ENCODE measurements at regions not wholly inside any gene's neighbourhood (a gene's known extent, or its start where the extent isn't known, plus 50 kb on each side); places are given as distances from the start of the nearest gene placed in this dataset.

GRCh38 chrX:16464369-16464768 lies 185.6 kb upstream of the S100G start:
- H3K27ac ChIP-seq (ENCODE audit: low read length): no peak overlapping the region
- no peaks in the 10 kb centered on the region for H3K27me3 ChIP-seq (replicated peaks; ENCODE audit: insufficient read depth, low read length)
- no peak overlapping the region for H2AFZ ChIP-seq (ENCODE audit: low read length)
- TF ChIP-seq CTCF (IDR thresholded peaks at IDR 0.05; ENCODE audit: low read length): no peak
- no peaks in the 10 kb centered on the region for H3K9me3 ChIP-seq (replicated peaks; ENCODE audit: insufficient read depth, low read length)
- no peaks in the 10 kb centered on the region for H3F3A ChIP-seq (ENCODE audit: insufficient read depth, low read length)
- H3K9me2 ChIP-seq (replicated peaks; ENCODE audit: insufficient read depth, low read length): no peaks in the 10 kb centered on the region
- DNase-seq: no peak
- no peaks in the 10 kb centered on the region for H3K79me2 ChIP-seq (ENCODE audit: low read length)
- H3K9ac ChIP-seq (ENCODE audit: low read length): no peak overlapping the region
- H3K4me3 ChIP-seq (ENCODE audit: low read length): no peak overlapping the region
- no peak overlapping the region for H3K4me2 ChIP-seq (ENCODE audit: low read depth, low read length)
- H3K4me1 ChIP-seq (ENCODE audit: low read length): no peaks in the 10 kb centered on the region
- no peaks in the 10 kb centered on the region for H3K36me3 ChIP-seq (replicated peaks; ENCODE audit: insufficient read depth, low read length)
- no peaks in the 10 kb centered on the region for H4K20me1 ChIP-seq (ENCODE audit: insufficient read depth, low read length)

- H3K9me2 ChIP-seq (replicated peaks; ENCODE audit: insufficient read depth, low read length): no peaks in the 10 kb centered on the region
- no peaks in the 10 kb centered on the region for H3K9me3 ChIP-seq (replicated peaks; ENCODE audit: insufficient read depth, low read length)
- DNase-seq: no peak
- H3K4me3 ChIP-seq (ENCODE audit: low read length): no peak overlapping the region
- H4K20me1 ChIP-seq (ENCODE audit: insufficient read depth, low read length): no peaks in the 10 kb centered on the region
- no peaks in the 10 kb centered on the region for H3F3A ChIP-seq (ENCODE audit: insufficient read depth, low read length)
- no peak overlapping the region for H2AFZ ChIP-seq (ENCODE audit: low read length)
- TF ChIP-seq EZH2 (optimal IDR thresholded peaks at IDR 0.05; ENCODE audit: low read depth, low read length) (no peak), CTCF (IDR thresholded peaks at IDR 0.05; ENCODE audit: low read length) (no peak), EZH2phosphoT487 (IDR thresholded peaks at IDR 0.05; ENCODE audit: low read length) (no peak)
- no peaks in the 10 kb centered on the region for H3K4me1 ChIP-seq (ENCODE audit: low read length)
- H3K27me3 ChIP-seq (replicated peaks; ENCODE audit: insufficient read depth, low read length): no peaks in the 10 kb centered on the region
- H3K4me2 ChIP-seq (ENCODE audit: low read depth, low read length): no peak overlapping the region
- H3K79me2 ChIP-seq (ENCODE audit: low read length): no peaks in the 10 kb centered on the region
- H3K27ac ChIP-seq (ENCODE audit: low read length): no peak overlapping the region
- no peaks in the 10 kb centered on the region for H3K36me3 ChIP-seq (replicated peaks; ENCODE audit: insufficient read depth, low read length)
- no peak overlapping the region for H3K9ac ChIP-seq (ENCODE audit: low read length)
These were observed 184.7 kb upstream of the S100G start for GRCh38 chrX:16465081-16465876.

- TF ChIP-seq CTCF (IDR thresholded peaks at IDR 0.05; ENCODE audit: low read length): no peak
- TF ChIP-seq EZH2phosphoT487 (IDR thresholded peaks at IDR 0.05; ENCODE audit: low read length): no peak
- no peak for TF ChIP-seq EZH2 (optimal IDR thresholded peaks at IDR 0.05; ENCODE audit: low read depth, low read length)
- H3K9ac ChIP-seq (ENCODE audit: low read length): no peak overlapping the region
These were observed 183.1 kb upstream of the S100G start for GRCh38 chrX:16466640-16467432.

More at GRCh38 chrX:16466640-16467432, 183.1 kb upstream of the S100G start:
- Histone ChIP-seq H3K79me2 (ENCODE audit: low read length) (no peaks in the 10 kb centered on the region), H3K4me3 (ENCODE audit: low read length) (no peak overlapping the region), H3K27ac (ENCODE audit: low read length) (no peak overlapping the region), H3K9me2 (replicated peaks; ENCODE audit: insufficient read depth, low read length) (no peaks in the 10 kb centered on the region), H3K4me1 (ENCODE audit: low read length) (no peaks in the 10 kb centered on the region), H4K20me1 (ENCODE audit: insufficient read depth, low read length) (no peaks in the 10 kb centered on the region), H3K27me3 (replicated peaks; ENCODE audit: insufficient read depth, low read length) (no peaks in the 10 kb centered on the region), H3F3A (ENCODE audit: insufficient read depth, low read length) (no peaks in the 10 kb centered on the region), H3K4me2 (ENCODE audit: low read depth, low read length) (no peak overlapping the region), H2AFZ (ENCODE audit: low read length) (no peak overlapping the region), H3K9me3 (replicated peaks; ENCODE audit: insufficient read depth, low read length) (no peaks in the 10 kb centered on the region), H3K36me3 (replicated peaks; ENCODE audit: insufficient read depth, low read length) (no peaks in the 10 kb centered on the region)
- no peak for DNase-seq
